HFFc6 (cell line): ENCODE measurements at regions not wholly inside any gene's neighbourhood (a gene's known extent, or its start where the extent isn't known, plus 50 kb on each side); places are given as distances from the start of the nearest gene placed in this dataset.

Experiments used
- DNase-seq: peaks from one replicate; pipeline ENCODE4 v3.0.0-alpha.2; 2018
- H3K27ac Mint-ChIP-seq: 2 replicates; pipeline ENCODE4 v1.8.0; 2020; ENCODE audit warnings: mild to moderate bottlenecking, mixed read lengths
- H3K27me3 Mint-ChIP-seq: 2 replicates; pipeline ENCODE4 v1.8.0; 2021; ENCODE audit warnings: mild to moderate bottlenecking, moderate library complexity, mixed read lengths; ENCODE audit not compliant: insufficient read depth
- H3K36me3 Mint-ChIP-seq: 2 replicates; pipeline ENCODE4 v1.8.0; 2021; ENCODE audit warnings: low read depth, mixed read lengths
- H3K4me1 Mint-ChIP-seq: 2 replicates; pipeline ENCODE4 v1.8.0; 2020; ENCODE audit warnings: low read depth, mixed read lengths
- H3K4me3 Mint-ChIP-seq: 2 replicates; pipeline ENCODE4 v1.8.0; 2020; ENCODE audit warnings: mild to moderate bottlenecking, moderate library complexity, mixed read lengths
- H3K9me3 Mint-ChIP-seq: 2 replicates; pipeline ENCODE4 v1.8.0; 2020; ENCODE audit warnings: mild to moderate bottlenecking, mixed read lengths
- CTCF ChIP-seq: fragments of 200-600 bp; sonication (generic); IDR thresholded peaks from 2 replicates; pipeline ENCODE4 v1.5.0; 2021; ENCODE audit warnings: antibody characterized with exemption, mild to moderate bottlenecking

GRCh38 chr17:70636517-70637133 is 467.3 kb downstream of the KCNJ2 start:
- Mint-ChIP-seq H3K27ac (no peak overlapping the region), H3K4me3 (no peak overlapping the region), H3K36me3 (no peaks in the 10 kb centered on the region), H3K27me3 (peaks cover 3% of the 10 kb centered on the region; the same call in 1 of the 2 replicates), H3K4me1 (no peaks in the 10 kb centered on the region), H3K9me3 (no peaks in the 10 kb centered on the region)
- TF ChIP-seq CTCF: peak; percentile 92
- peak; percentile 36 for DNase-seq

GRCh38 chr17:70642059-70642458 is 472.7 kb downstream of the KCNJ2 start:
- Mint-ChIP-seq H3K27ac (no peak overlapping the region), H3K27me3 (0 out of 2 replicates have a peak, but pooled peaks cover 1% of the 10 kb centered on the region), H3K4me3 (no peak overlapping the region), H3K9me3 (peaks cover 8% of the 10 kb centered on the region; the same call in 1 of the 2 replicates), H3K36me3 (no peaks in the 10 kb centered on the region), H3K4me1 (no peaks in the 10 kb centered on the region)
- TF ChIP-seq CTCF: no peak
- no peak for DNase-seq

- Mint-ChIP-seq H3K36me3 (no peaks in the 10 kb centered on the region), H3K27ac (no peak overlapping the region), H3K4me3 (no peak overlapping the region), H3K4me1 (no peaks in the 10 kb centered on the region), H3K27me3 (0 out of 2 replicates have a peak, but pooled peaks cover 1% of the 10 kb centered on the region), H3K9me3 (peaks cover 8% of the 10 kb centered on the region; the same call in 1 of the 2 replicates)
- DNase-seq: no peak
- TF ChIP-seq CTCF: no peak
Observed at GRCh38 chr17:70644096-70644495, 474.8 kb downstream of the KCNJ2 start.

- H3K27ac Mint-ChIP-seq: no peak overlapping the region
- no peak for TF ChIP-seq CTCF
- H3K4me3 Mint-ChIP-seq: no peak overlapping the region
- H3K36me3 Mint-ChIP-seq: no peaks in the 10 kb centered on the region
- no peak for DNase-seq
- H3K4me1 Mint-ChIP-seq: no peaks in the 10 kb centered on the region
- H3K27me3 Mint-ChIP-seq: peaks cover 2% of the 10 kb centered on the region; the same call in 1 of the 2 replicates
- peaks cover 11% of the 10 kb centered on the region; the same call in 1 of the 2 replicates for H3K9me3 Mint-ChIP-seq
Observed at GRCh38 chr17:70646673-70647072, 477.3 kb downstream of the KCNJ2 start.

GRCh38 chr17:70648166-70648565 is 478.8 kb downstream of the KCNJ2 start:
- Mint-ChIP-seq H3K4me3 (no peak overlapping the region), H3K4me1 (no peaks in the 10 kb centered on the region), H3K27me3 (peaks cover 2% of the 10 kb centered on the region; the same call in 1 of the 2 replicates), H3K9me3 (peaks cover 11% of the 10 kb centered on the region; the same call in 1 of the 2 replicates), H3K36me3 (no peaks in the 10 kb centered on the region), H3K27ac (no peak overlapping the region)
- TF ChIP-seq CTCF: no peak
- no peak for DNase-seq
